OCI-LY7 (cell line): ENCODE measurements at regions not wholly inside any gene's neighbourhood (a gene's known extent, or its start where the extent isn't known, plus 50 kb on each side); places are given as distances from the start of the nearest gene placed in this dataset.

Experiments
- CTCF ChIP-seq: fragments of 200-600 bp; sonication (generic); conservative IDR thresholded peaks from 2 replicates; pipeline ENCODE4 v1.5.1; 2014; ENCODE audit warnings: mild to moderate bottlenecking, antibody characterized with exemption, low read length, moderate library complexity, mixed read lengths
- EZH2phosphoT487 ChIP-seq: fragments of 200-600 bp; sonication (generic); IDR thresholded peaks from 2 replicates; pipeline ENCODE4 v1.6.1; 2018; ENCODE audit warnings: low read depth, borderline replicate concordance, mild to moderate bottlenecking, mixed run types, antibody characterized with exemption, low read length, moderate library complexity, mixed read lengths

DNA sequence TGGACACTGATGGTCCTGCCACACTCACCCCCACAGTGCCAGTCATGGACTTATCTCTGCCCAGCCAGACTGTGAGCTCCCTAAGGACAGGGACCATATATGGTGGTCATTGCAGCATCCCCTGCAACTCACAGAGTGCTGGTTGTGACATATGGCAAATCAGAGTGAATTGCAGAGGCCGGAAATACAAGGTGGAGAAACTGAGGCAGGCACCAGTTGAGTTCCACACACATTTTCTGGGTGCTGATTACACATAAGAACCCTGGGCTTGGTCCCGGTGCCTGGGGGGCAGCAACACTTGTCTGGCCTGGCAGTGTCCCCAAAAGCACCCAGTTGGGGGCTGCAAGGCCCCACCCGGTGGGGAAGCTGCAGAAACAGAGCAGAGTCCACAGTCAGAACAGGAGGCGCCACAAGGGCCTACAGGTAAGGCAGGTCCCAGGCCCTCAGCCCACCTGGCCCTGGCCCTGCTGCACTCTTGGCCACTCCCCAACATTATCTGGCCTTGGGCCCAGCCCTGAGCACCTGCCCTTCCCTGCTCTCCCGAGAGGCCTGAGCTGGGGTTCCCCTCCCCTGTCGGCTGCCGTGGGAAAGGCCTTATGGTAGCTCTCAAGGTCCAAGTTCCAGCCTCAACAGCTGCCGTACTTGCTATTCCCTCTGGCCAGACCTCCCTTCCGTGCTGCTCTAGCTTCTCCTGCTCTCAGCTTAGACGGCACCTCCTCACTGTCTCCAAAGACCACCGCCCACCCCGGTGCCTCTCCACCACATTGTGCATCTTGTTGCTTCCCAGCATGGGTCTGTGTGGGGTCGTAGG is 140.8 kb upstream of the PTPN1 start:
- TF ChIP-seq CTCF (no peak), EZH2phosphoT487 (no peak)
